ENCODE measurements at regions not wholly inside any gene's neighbourhood (a gene's known extent, or its start where the extent isn't known, plus 50 kb on each side); places are given as distances from the start of the nearest gene placed in this dataset.

- no peaks in the 10 kb centered on the region for H3K36me3 ChIP-seq (ENCODE audit: control insufficient read depth in 4 of 4, insufficient read depth in 4 of 4, low read length in 4 of 4)
- H3K4me1 ChIP-seq (ENCODE audit: control insufficient read depth in 5 of 5, insufficient read depth in 5 of 5, low read length in 5 of 5): no peaks in the 10 kb centered on the region
- ATAC-seq (ENCODE audit: insufficient read depth, low FRiP score) (no peak), DNase-seq (peak in 1 of 3 donors; percentile 12)
- H3K27me3 ChIP-seq (ENCODE audit: control insufficient read depth in 3 of 3, insufficient read depth in 3 of 3, low read length in 2 of 3): no peaks in the 10 kb centered on the region
- 93 to 97% methylated on average over 2 of the region's 2 CpGs for WGBS, 2 donors
- no peak overlapping the region for H3K9ac ChIP-seq (ENCODE audit: insufficient read depth in 1 of 2, low read length in 2 of 2)
- H3K9me3 ChIP-seq (ENCODE audit: control insufficient read depth in 4 of 4, insufficient read depth in 3 of 4, low read length in 3 of 4): no peaks in the 10 kb centered on the region
- no peak overlapping the region for H3K27ac ChIP-seq (ENCODE audit: low read depth in 1 of 2, low read length in 1 of 2)
- TF ChIP-seq CTCF (IDR thresholded peaks at IDR 0.05; ENCODE audit: control extremely low read depth, extremely low read depth): no peak
- H3K4me3 ChIP-seq: no peak overlapping the region
These were observed 199.4 kb upstream of the LUZP2 start for GRCh38 chr11:24297461-24297860.

- no peak for TF ChIP-seq CTCF (IDR thresholded peaks at IDR 0.05; ENCODE audit: control extremely low read depth, extremely low read depth)
- H3K36me3 ChIP-seq (ENCODE audit: control insufficient read depth in 4 of 4, insufficient read depth in 4 of 4, low read length in 4 of 4): no peaks in the 10 kb centered on the region
- ATAC-seq (ENCODE audit: insufficient read depth, low FRiP score) (no peak), DNase-seq (no peak)
- 88 to 91% methylated on average over 2 of the region's 2 CpGs for WGBS, 2 donors
- no peak overlapping the region for H3K4me3 ChIP-seq
- no peak overlapping the region for H3K9ac ChIP-seq (ENCODE audit: insufficient read depth in 1 of 2, low read length in 2 of 2)
- no peaks in the 10 kb centered on the region for H3K4me1 ChIP-seq (ENCODE audit: control insufficient read depth in 5 of 5, insufficient read depth in 5 of 5, low read length in 5 of 5)
- no peaks in the 10 kb centered on the region for H3K27me3 ChIP-seq (ENCODE audit: control insufficient read depth in 3 of 3, insufficient read depth in 3 of 3, low read length in 2 of 3)
- no peaks in the 10 kb centered on the region for H3K9me3 ChIP-seq (ENCODE audit: control insufficient read depth in 4 of 4, insufficient read depth in 3 of 4, low read length in 3 of 4)
- no peak overlapping the region for H3K27ac ChIP-seq (ENCODE audit: low read depth in 1 of 2, low read length in 1 of 2)
These were observed 198.7 kb upstream of the LUZP2 start for GRCh38 chr11:24298146-24298545.

- no peak for TF ChIP-seq CTCF (IDR thresholded peaks at IDR 0.05; ENCODE audit: control extremely low read depth, extremely low read depth)
- Histone ChIP-seq H3K4me3 (no peak overlapping the region), H3K4me1 (ENCODE audit: control insufficient read depth in 5 of 5, insufficient read depth in 5 of 5, low read length in 5 of 5) (peaks cover 0 to 3% (median 0%) of the 10 kb centered on the region in 5 donors), H3K9me3 (ENCODE audit: control insufficient read depth in 4 of 4, insufficient read depth in 3 of 4, low read length in 3 of 4) (peaks cover 0 to 11% (median 3%) of the 10 kb centered on the region in 4 donors), H3K9ac (ENCODE audit: insufficient read depth in 1 of 2, low read length in 2 of 2) (no peak overlapping the region), H3K36me3 (ENCODE audit: control insufficient read depth in 4 of 4, insufficient read depth in 4 of 4, low read length in 4 of 4) (no peaks in the 10 kb centered on the region), H3K27me3 (ENCODE audit: control insufficient read depth in 3 of 3, insufficient read depth in 3 of 3, low read length in 2 of 3) (no peaks in the 10 kb centered on the region), H3K27ac (ENCODE audit: low read depth in 1 of 2, low read length in 1 of 2) (no peak overlapping the region)
- ATAC-seq (ENCODE audit: insufficient read depth, low FRiP score): no peak
- 80 to 86% methylated on average over 2 of the region's 2 CpGs for WGBS, 2 donors
- no peak for DNase-seq
These were observed 184.9 kb upstream of the LUZP2 start for GRCh38 chr11:24311974-24312373.

Data from lung (tissue), 11 donors.